HG02623 (cell line): ENCODE measurements at regions not wholly inside any gene's neighbourhood (a gene's known extent, or its start where the extent isn't known, plus 50 kb on each side); places are given as distances from the start of the nearest gene placed in this dataset.
A peak's percentile ranks its signal among the peaks of the same experiment; 100 is the strongest.
"Not testable (repeated sequence)": the region's sequence is repeated elsewhere in the genome, so short reads cannot be mapped to it uniquely, and the experiment has no call there.

Experiments
- ATAC-seq: cut with Tn5 transposase; IDR thresholded peaks from one replicate; pipeline ENCODE4 v1.9.1; 2021; ENCODE audit warnings: moderate library complexity; ENCODE audit not compliant: unreplicated experiment

- not testable (repeated sequence) for ATAC-seq
Measured at GRCh38 chr12:25341877-25342276, 91.1 kb upstream of the KRAS start.

GRCh38 chr12:25337916-25338315 lies 87.2 kb upstream of the KRAS start:
- ATAC-seq, result no peak

- ATAC-seq, result peak; percentile 91
Measured at GRCh38 chr12:25332143-25332542, 81.4 kb upstream of the KRAS start.

- ATAC-seq, result no peak
Measured at GRCh38 chr12:25328072-25328712, 77.5 kb upstream of the KRAS start.

- no peak for ATAC-seq
Measured at GRCh38 chr12:25327321-25327720, 76.6 kb upstream of the KRAS start.

GRCh38 chr12:25326326-25326725 lies 75.6 kb upstream of the KRAS start:
- no peak for ATAC-seq

GRCh38 chr12:25324861-25325260 lies 74.1 kb upstream of the KRAS start:
- no peak for ATAC-seq

- no peak for ATAC-seq
Measured at GRCh38 chr12:25323581-25323982, 72.9 kb upstream of the KRAS start.

GRCh38 chr12:25322918-25323531 lies 72.3 kb upstream of the KRAS start:
- ATAC-seq, result no peak

GRCh38 chr12:25322351-25322750 lies 71.6 kb upstream of the KRAS start:
- no peak for ATAC-seq

- no peak for ATAC-seq
Measured at GRCh38 chr12:25321772-25322171, 71.0 kb upstream of the KRAS start.

GRCh38 chr12:25320123-25321006 lies 69.6 kb upstream of the KRAS start:
- peak; percentile 65 for ATAC-seq

- ATAC-seq, result peak; percentile 3
Measured at GRCh38 chr12:25319233-25319984, 68.7 kb upstream of the KRAS start.

- no peak for ATAC-seq
Measured at GRCh38 chr12:25317553-25317952, 66.8 kb upstream of the KRAS start.

- no peak for ATAC-seq
Measured at GRCh38 chr12:25315388-25315787, 64.7 kb upstream of the KRAS start.

- ATAC-seq, result not testable (repeated sequence)
Measured at GRCh38 chr12:25313266-25313990, 62.7 kb upstream of the KRAS start.

- no peak for ATAC-seq
Measured at GRCh38 chr12:25311506-25311905, 60.8 kb upstream of the KRAS start.

GRCh38 chr12:25310071-25310470 lies 59.3 kb upstream of the KRAS start:
- not testable (repeated sequence) for ATAC-seq

GRCh38 chr12:25308756-25309155 lies 58.0 kb upstream of the KRAS start:
- no peak for ATAC-seq

GRCh38 chr12:25307818-25308217 lies 57.1 kb upstream of the KRAS start:
- no peak for ATAC-seq
